ENCODE measurements at regions not wholly inside any gene's neighbourhood (a gene's known extent, or its start where the extent isn't known, plus 50 kb on each side); places are given as distances from the start of the nearest gene placed in this dataset.

- no peaks in the 10 kb centered on the region for H3K27me3 Mint-ChIP-seq (ENCODE audit: low read depth)
- POLR2A ChIA-PET = no interaction called here
Measured at GRCh38 chr11:79813551-79813950, 372.7 kb upstream of the TENM4 start.

GRCh38 chr11:79809487-79809886, 368.7 kb upstream of the TENM4 start:
- Mint-ChIP-seq H3K4me1 (ENCODE audit: low read depth) (no peaks in the 10 kb centered on the region), H3K36me3 (ENCODE audit: low read depth) (no peaks in the 10 kb centered on the region), H3K27me3 (ENCODE audit: low read depth) (no peaks in the 10 kb centered on the region), H3K9me3 (ENCODE audit: insufficient read depth) (peaks cover 3% of the 10 kb centered on the region), H3K4me3 (no peak overlapping the region), H3K27ac (no peak overlapping the region)
- DNase-seq (no peak), ATAC-seq (no peak)
- ChIA-PET POLR2A (no interaction called here), CTCF (interaction anchor here (0.6 kb wide), 1 partner anchor 108 kb away, joined by 3 read pairs; no protein-coding TSS in a partner anchor)

More at GRCh38 chr11:79813551-79813950, 372.7 kb upstream of the TENM4 start:
- ATAC-seq (no peak), DNase-seq (no peak)
- Mint-ChIP-seq H3K4me1 (ENCODE audit: low read depth) (no peaks in the 10 kb centered on the region), H3K9me3 (ENCODE audit: insufficient read depth) (no peaks in the 10 kb centered on the region), H3K36me3 (ENCODE audit: low read depth) (no peaks in the 10 kb centered on the region), H3K4me3 (no peak overlapping the region), H3K27ac (no peak overlapping the region)
- CTCF ChIA-PET = no interaction called here

GRCh38 chr11:79807506-79807905, 366.7 kb upstream of the TENM4 start:
- DNase-seq = no peak

GRCh38 chr11:79796704-79797103, 355.9 kb upstream of the TENM4 start:
- Mint-ChIP-seq H3K4me3 (no peak overlapping the region), H3K9me3 (ENCODE audit: insufficient read depth) (peaks cover 4% of the 10 kb centered on the region), H3K27me3 (ENCODE audit: low read depth) (no peaks in the 10 kb centered on the region), H3K36me3 (ENCODE audit: low read depth) (no peaks in the 10 kb centered on the region), H3K27ac (no peak overlapping the region), H3K4me1 (ENCODE audit: low read depth) (no peaks in the 10 kb centered on the region)
- DNase-seq (no peak), ATAC-seq (no peak)
- ChIA-PET POLR2A (no interaction called here), CTCF (no interaction called here)

More at GRCh38 chr11:79807506-79807905, 366.7 kb upstream of the TENM4 start:
- Mint-ChIP-seq H3K9me3 (ENCODE audit: insufficient read depth) (peaks cover 6% of the 10 kb centered on the region), H3K27ac (no peak overlapping the region), H3K36me3 (ENCODE audit: low read depth) (no peaks in the 10 kb centered on the region), H3K27me3 (ENCODE audit: low read depth) (no peaks in the 10 kb centered on the region), H3K4me3 (no peak overlapping the region), H3K4me1 (ENCODE audit: low read depth) (no peaks in the 10 kb centered on the region)
- no peak for ATAC-seq
- ChIA-PET CTCF (no interaction called here), POLR2A (no interaction called here)

- DNase-seq (no peak), ATAC-seq (no peak)
- Mint-ChIP-seq H3K27ac (no peak overlapping the region), H3K4me3 (no peak overlapping the region), H3K27me3 (ENCODE audit: low read depth) (no peaks in the 10 kb centered on the region), H3K9me3 (ENCODE audit: insufficient read depth) (peaks cover 4% of the 10 kb centered on the region), H3K36me3 (ENCODE audit: low read depth) (no peaks in the 10 kb centered on the region), H3K4me1 (ENCODE audit: low read depth) (no peaks in the 10 kb centered on the region)
- ChIA-PET CTCF (no interaction called here), POLR2A (no interaction called here)
Measured at GRCh38 chr11:79794484-79795393, 353.9 kb upstream of the TENM4 start.

DNA sequence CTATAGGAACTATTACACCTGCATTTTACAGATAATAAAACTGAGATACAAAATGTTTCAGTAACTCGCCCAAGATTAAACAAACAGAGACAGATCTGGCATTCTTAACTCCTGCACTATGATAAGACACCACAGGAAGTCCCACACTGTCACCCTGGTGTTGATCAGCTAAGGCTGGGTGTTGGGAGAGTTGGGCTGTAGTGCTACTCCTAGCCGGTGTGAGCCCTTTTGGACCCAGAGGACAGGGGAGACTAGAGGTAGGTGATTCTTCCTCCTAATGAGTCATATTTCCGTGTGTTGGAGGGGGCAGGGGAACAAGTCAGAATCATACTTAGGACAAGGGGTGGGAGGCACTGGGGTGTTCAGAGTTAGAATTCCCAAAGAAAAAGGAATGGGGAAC, 353.2 kb upstream of the TENM4 start:
- DNase-seq (no peak), ATAC-seq (no peak)
- POLR2A ChIA-PET = no interaction called here
- H3K9me3 Mint-ChIP-seq (ENCODE audit: insufficient read depth) = peaks cover 4% of the 10 kb centered on the region
- H3K27ac Mint-ChIP-seq = no peak overlapping the region
- no peaks in the 10 kb centered on the region for H3K27me3 Mint-ChIP-seq (ENCODE audit: low read depth)
- no peaks in the 10 kb centered on the region for H3K4me1 Mint-ChIP-seq (ENCODE audit: low read depth)
- H3K36me3 Mint-ChIP-seq (ENCODE audit: low read depth) = no peaks in the 10 kb centered on the region
- no peak overlapping the region for H3K4me3 Mint-ChIP-seq
- CTCF ChIA-PET = interaction anchor here (0.7 kb wide), 1 partner anchor 80 kb away, joined by 3 read pairs; no protein-coding TSS in a partner anchor

- no peak for DNase-seq
- no peaks in the 10 kb centered on the region for H3K9me3 Mint-ChIP-seq (ENCODE audit: insufficient read depth)
- H3K4me1 Mint-ChIP-seq (ENCODE audit: low read depth) = no peaks in the 10 kb centered on the region
- H3K4me3 Mint-ChIP-seq = no peak overlapping the region
- no peaks in the 10 kb centered on the region for H3K36me3 Mint-ChIP-seq (ENCODE audit: low read depth)
- no peak for ATAC-seq
- POLR2A ChIA-PET = no interaction called here
- no peaks in the 10 kb centered on the region for H3K27me3 Mint-ChIP-seq (ENCODE audit: low read depth)
- CTCF ChIA-PET = no interaction called here
- H3K27ac Mint-ChIP-seq = no peak overlapping the region
Measured at GRCh38 chr11:79786961-79787360, 346.1 kb upstream of the TENM4 start.

DNA sequence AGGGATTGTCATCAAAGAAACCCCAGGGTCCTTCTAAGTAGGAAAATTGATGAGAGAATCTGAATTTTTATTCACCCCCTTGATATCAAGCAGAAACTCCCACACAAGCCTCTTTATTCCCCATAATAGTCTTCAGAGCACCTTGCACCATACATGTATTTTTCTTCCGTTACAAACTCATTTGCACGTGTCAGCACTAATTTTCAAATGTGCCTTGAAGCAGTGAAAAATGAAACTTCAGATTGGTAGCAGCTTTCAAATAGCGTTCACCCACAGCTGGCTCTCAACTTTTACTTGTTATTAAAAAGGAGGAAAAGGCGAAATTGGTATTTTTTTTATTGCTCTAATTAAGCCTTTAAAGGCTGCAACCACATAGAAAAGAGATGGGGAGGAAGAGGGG, 343.0 kb upstream of the TENM4 start:
- no peaks in the 10 kb centered on the region for H3K9me3 Mint-ChIP-seq (ENCODE audit: insufficient read depth)
- H3K36me3 Mint-ChIP-seq (ENCODE audit: low read depth) = no peaks in the 10 kb centered on the region
- no peak overlapping the region for H3K27ac Mint-ChIP-seq
- DNase-seq = no peak
- no peaks in the 10 kb centered on the region for H3K4me1 Mint-ChIP-seq (ENCODE audit: low read depth)
- H3K4me3 Mint-ChIP-seq = no peak overlapping the region
- ChIA-PET POLR2A (no interaction called here), CTCF (no interaction called here)
- ATAC-seq = no peak
- H3K27me3 Mint-ChIP-seq (ENCODE audit: low read depth) = no peaks in the 10 kb centered on the region

- no peaks in the 10 kb centered on the region for H3K9me3 Mint-ChIP-seq (ENCODE audit: insufficient read depth)
- no peaks in the 10 kb centered on the region for H3K27me3 Mint-ChIP-seq (ENCODE audit: low read depth)
- no peak overlapping the region for H3K27ac Mint-ChIP-seq
- H3K36me3 Mint-ChIP-seq (ENCODE audit: low read depth) = no peaks in the 10 kb centered on the region
- no peak overlapping the region for H3K4me3 Mint-ChIP-seq
- no peak for ATAC-seq
- no peak for DNase-seq
- POLR2A ChIA-PET = no interaction called here
- CTCF ChIA-PET = no interaction called here
- H3K4me1 Mint-ChIP-seq (ENCODE audit: low read depth) = no peaks in the 10 kb centered on the region
Measured at GRCh38 chr11:79768343-79768742, 327.5 kb upstream of the TENM4 start.

- H3K4me3 Mint-ChIP-seq = no peak overlapping the region
- H3K36me3 Mint-ChIP-seq (ENCODE audit: low read depth) = no peaks in the 10 kb centered on the region
- H3K27ac Mint-ChIP-seq = no peak overlapping the region
- ChIA-PET POLR2A (no interaction called here), CTCF (no interaction called here)
- H3K9me3 Mint-ChIP-seq (ENCODE audit: insufficient read depth) = no peaks in the 10 kb centered on the region
- no peak for DNase-seq
- ATAC-seq = no peak
- no peaks in the 10 kb centered on the region for H3K4me1 Mint-ChIP-seq (ENCODE audit: low read depth)
- no peaks in the 10 kb centered on the region for H3K27me3 Mint-ChIP-seq (ENCODE audit: low read depth)
Measured at GRCh38 chr11:79762279-79762921, 321.6 kb upstream of the TENM4 start.

- DNase-seq = no peak
- Mint-ChIP-seq H3K9me3 (ENCODE audit: insufficient read depth) (no peaks in the 10 kb centered on the region), H3K36me3 (ENCODE audit: low read depth) (no peaks in the 10 kb centered on the region), H3K4me3 (no peak overlapping the region), H3K27ac (no peak overlapping the region), H3K27me3 (ENCODE audit: low read depth) (no peaks in the 10 kb centered on the region), H3K4me1 (ENCODE audit: low read depth) (no peaks in the 10 kb centered on the region)
- POLR2A ChIA-PET = no interaction called here
- CTCF ChIA-PET = no interaction called here
- no peak for ATAC-seq
Measured at GRCh38 chr11:79758325-79758724, 317.5 kb upstream of the TENM4 start.

- Mint-ChIP-seq H3K27ac (no peak overlapping the region), H3K27me3 (ENCODE audit: low read depth) (no peaks in the 10 kb centered on the region), H3K9me3 (ENCODE audit: insufficient read depth) (peaks cover 5% of the 10 kb centered on the region), H3K4me1 (ENCODE audit: low read depth) (no peaks in the 10 kb centered on the region), H3K4me3 (no peak overlapping the region), H3K36me3 (ENCODE audit: low read depth) (no peaks in the 10 kb centered on the region)
- no peak for ATAC-seq
- no peak for DNase-seq
- POLR2A ChIA-PET = no interaction called here
- CTCF ChIA-PET = no interaction called here
Measured at GRCh38 chr11:79747406-79747805, 306.6 kb upstream of the TENM4 start.
